ENCODE measurements at regions not wholly inside any gene's neighbourhood (a gene's known extent, or its start where the extent isn't known, plus 50 kb on each side); places are given as distances from the start of the nearest gene placed in this dataset.

GRCh38 chr6:62474793-62475192 lies 188.8 kb upstream of the KHDRBS2 start:
- no peak for DNase-seq

- DNase-seq, result no peak
Measured at GRCh38 chr6:62466607-62467006, 180.6 kb upstream of the KHDRBS2 start.

GRCh38 chr6:62465206-62465605 lies 179.2 kb upstream of the KHDRBS2 start:
- no peak for DNase-seq

GRCh38 chr6:62452586-62452985 lies 166.6 kb upstream of the KHDRBS2 start:
- no peak for DNase-seq

GRCh38 chr6:62446647-62447316 lies 160.8 kb upstream of the KHDRBS2 start:
- no peak for DNase-seq

GRCh38 chr6:62445521-62445920 lies 159.5 kb upstream of the KHDRBS2 start:
- no peak for DNase-seq

- DNase-seq, result no peak
Measured at GRCh38 chr6:62441182-62441581, 155.2 kb upstream of the KHDRBS2 start.

- no peak for DNase-seq
Measured at GRCh38 chr6:62429781-62430180, 143.8 kb upstream of the KHDRBS2 start.

GRCh38 chr6:62400521-62401259 lies 114.7 kb upstream of the KHDRBS2 start:
- no peak for DNase-seq

- DNase-seq, result no peak
Measured at GRCh38 chr6:62393608-62394007, 107.6 kb upstream of the KHDRBS2 start.

- no peak for DNase-seq
Measured at GRCh38 chr6:62392291-62392690, 106.3 kb upstream of the KHDRBS2 start.

GRCh38 chr6:62391358-62391757 lies 105.3 kb upstream of the KHDRBS2 start:
- no peak for DNase-seq

GRCh38 chr6:62390401-62390800 lies 104.4 kb upstream of the KHDRBS2 start:
- no peak for DNase-seq

GRCh38 chr6:62371453-62372210 lies 85.6 kb upstream of the KHDRBS2 start:
- DNase-seq, result no peak

GRCh38 chr6:62367601-62368000 lies 81.6 kb upstream of the KHDRBS2 start:
- DNase-seq, result no peak

- DNase-seq, result no peak
Measured at GRCh38 chr6:62362097-62362496, 76.1 kb upstream of the KHDRBS2 start.

GRCh38 chr6:62357835-62358234 lies 71.8 kb upstream of the KHDRBS2 start:
- DNase-seq, result no peak

- no peak for DNase-seq
Measured at GRCh38 chr6:62354261-62354660, 68.2 kb upstream of the KHDRBS2 start.

GRCh38 chr6:62345962-62346689 lies 60.1 kb upstream of the KHDRBS2 start:
- no peak for DNase-seq

- no peak for DNase-seq
Measured at GRCh38 chr6:62345446-62345845, 59.4 kb upstream of the KHDRBS2 start.

- no peak for DNase-seq
Measured at GRCh38 chr6:62344850-62345249, 58.8 kb upstream of the KHDRBS2 start.

GRCh38 chr6:62338477-62338876 lies 52.5 kb upstream of the KHDRBS2 start:
- no peak for DNase-seq
